Lower lobe of right lung (tissue), 2 donors: ENCODE measurements at regions not wholly inside any gene's neighbourhood (a gene's known extent, or its start where the extent isn't known, plus 50 kb on each side); places are given as distances from the start of the nearest gene placed in this dataset.

Experiments used
- ATAC-seq, 2 donors: fragments of 200-7000 bp; cut with Tn5 transposase; one replicate each; pipeline ENCODE4 v1.9.1; 2020 to 2022; ENCODE audit warnings: mild to moderate bottlenecking in 2 of 2, moderate library complexity in 2 of 2
- DNase-seq: peaks from one replicate; pipeline ENCODE4 v3.0.0-alpha.2; 2020
- H3K27ac ChIP-seq: fragments of 200-600 bp; one replicate; pipeline ENCODE4 v1.8.0; 2022
- H3K27me3 ChIP-seq: fragments of 200-600 bp; one replicate; pipeline ENCODE4 v1.8.0; 2022; ENCODE audit warnings: low read depth
- H3K36me3 ChIP-seq: fragments of 200-600 bp; one replicate; pipeline ENCODE4 v1.8.0; 2022; ENCODE audit warnings: mild to moderate bottlenecking
- H3K4me1 ChIP-seq: fragments of 200-600 bp; one replicate; pipeline ENCODE4 v1.8.0; 2022
- H3K4me3 ChIP-seq: fragments of 200-600 bp; one replicate; pipeline ENCODE4 v1.8.0; 2022; ENCODE audit warnings: mild to moderate bottlenecking
- H3K9me3 ChIP-seq: fragments of 200-600 bp; one replicate; pipeline ENCODE4 v1.8.0; 2022
- intact Hi-C: fragments of 100-400 bp; cut with DNase I; formaldehyde crosslinking; loops from one replicate; pipeline ENCODE4 v1.11.0; 2022
- TF ChIP-seq, protein P1 (sequence below): fragments of 200-600 bp; IDR thresholded peaks from one replicate; pipeline ENCODE4 v1.8.0; 2022; ENCODE audit warnings: antibody characterized with exemption, mild to moderate bottlenecking
- donor health status: DM: no; HTN: yes; CAD: no; lungs with severe emphysema.

DNA sequence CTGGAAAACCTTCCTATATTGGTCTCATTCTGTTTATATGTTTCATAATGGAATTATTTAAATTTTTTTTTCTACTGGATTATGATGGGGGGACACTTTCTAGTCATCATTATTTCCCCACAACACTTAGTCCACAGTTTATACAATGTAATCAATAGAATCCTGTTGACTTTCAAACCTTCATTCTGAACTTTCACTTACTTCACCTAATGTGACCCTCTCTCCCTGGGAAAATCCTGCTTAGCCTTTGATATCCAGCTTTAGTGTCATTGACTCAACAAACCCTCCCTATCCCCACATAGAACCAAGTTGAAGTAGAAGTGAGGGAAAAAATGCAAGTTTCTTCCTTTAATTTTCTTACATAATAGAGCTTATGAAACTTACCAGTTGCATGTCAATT lies 666.0 kb downstream of the MECOM start:
- Histone ChIP-seq H3K4me3 (no peak overlapping the region), H3K4me1 (no peaks in the 10 kb centered on the region), H3K27me3 (no peaks in the 10 kb centered on the region), H3K36me3 (no peaks in the 10 kb centered on the region), H3K27ac (no peak overlapping the region), H3K9me3 (no peaks in the 10 kb centered on the region)
- ATAC-seq, result no peak
- no peak for DNase-seq
- intact Hi-C loops, result no loop called here
- TF ChIP-seq, protein P1, sequence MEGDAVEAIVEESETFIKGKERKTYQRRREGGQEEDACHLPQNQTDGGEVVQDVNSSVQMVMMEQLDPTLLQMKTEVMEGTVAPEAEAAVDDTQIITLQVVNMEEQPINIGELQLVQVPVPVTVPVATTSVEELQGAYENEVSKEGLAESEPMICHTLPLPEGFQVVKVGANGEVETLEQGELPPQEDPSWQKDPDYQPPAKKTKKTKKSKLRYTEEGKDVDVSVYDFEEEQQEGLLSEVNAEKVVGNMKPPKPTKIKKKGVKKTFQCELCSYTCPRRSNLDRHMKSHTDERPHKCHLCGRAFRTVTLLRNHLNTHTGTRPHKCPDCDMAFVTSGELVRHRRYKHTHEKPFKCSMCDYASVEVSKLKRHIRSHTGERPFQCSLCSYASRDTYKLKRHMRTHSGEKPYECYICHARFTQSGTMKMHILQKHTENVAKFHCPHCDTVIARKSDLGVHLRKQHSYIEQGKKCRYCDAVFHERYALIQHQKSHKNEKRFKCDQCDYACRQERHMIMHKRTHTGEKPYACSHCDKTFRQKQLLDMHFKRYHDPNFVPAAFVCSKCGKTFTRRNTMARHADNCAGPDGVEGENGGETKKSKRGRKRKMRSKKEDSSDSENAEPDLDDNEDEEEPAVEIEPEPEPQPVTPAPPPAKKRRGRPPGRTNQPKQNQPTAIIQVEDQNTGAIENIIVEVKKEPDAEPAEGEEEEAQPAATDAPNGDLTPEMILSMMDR, result no peak

DNA sequence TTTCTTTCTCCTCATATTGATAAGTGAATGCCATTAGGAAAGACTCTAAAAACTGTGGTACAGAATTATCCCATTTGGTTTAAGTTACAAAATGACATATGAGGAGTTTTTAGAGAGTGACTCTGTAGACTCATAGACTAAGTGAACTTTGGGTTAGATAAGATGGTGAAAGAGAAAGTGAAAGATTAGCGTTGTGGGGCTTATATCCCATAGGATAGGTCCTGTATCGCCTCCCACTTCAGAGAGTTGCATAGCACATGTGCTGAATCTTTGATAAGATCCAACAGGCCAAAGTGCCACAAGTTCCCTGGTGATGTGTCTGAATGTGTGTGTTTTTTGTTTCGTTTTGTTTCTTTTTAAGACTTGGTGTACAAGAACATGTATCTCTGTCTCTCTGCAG lies 666.9 kb downstream of the MECOM start:
- H3K4me3 ChIP-seq, result no peak overlapping the region
- no peak overlapping the region for H3K27ac ChIP-seq
- H3K36me3 ChIP-seq, result no peaks in the 10 kb centered on the region
- DNase-seq (no peak), ATAC-seq (no peak)
- TF ChIP-seq, protein P1, result no peak
- H3K4me1 ChIP-seq, result no peaks in the 10 kb centered on the region
- no peaks in the 10 kb centered on the region for H3K9me3 ChIP-seq
- intact Hi-C loops, result no loop called here
- no peaks in the 10 kb centered on the region for H3K27me3 ChIP-seq

DNA sequence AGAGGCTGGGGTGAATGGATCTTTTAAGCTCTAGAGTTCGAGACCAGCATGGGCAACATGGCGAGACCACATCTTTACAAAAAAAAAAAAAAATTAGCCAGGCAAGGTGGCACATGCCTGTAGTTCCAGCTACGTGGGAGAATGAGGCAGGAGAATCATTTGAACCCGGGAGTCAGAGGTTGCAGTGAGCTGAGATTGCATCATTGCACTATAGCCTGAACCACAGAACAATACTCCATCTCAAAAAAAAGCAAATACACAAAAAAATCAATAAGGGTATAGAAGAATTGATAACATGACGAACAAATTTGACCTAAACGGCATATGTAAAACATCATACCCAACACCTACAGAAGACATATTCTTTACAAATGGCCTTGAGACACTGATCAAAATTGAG lies 668.4 kb downstream of the MECOM start:
- Histone ChIP-seq H3K9me3 (no peaks in the 10 kb centered on the region), H3K4me1 (no peaks in the 10 kb centered on the region), H3K27ac (no peak overlapping the region), H3K36me3 (no peaks in the 10 kb centered on the region), H3K4me3 (no peak overlapping the region), H3K27me3 (no peaks in the 10 kb centered on the region)
- TF ChIP-seq, protein P1, result no peak
- intact Hi-C loops, result no loop called here
- ATAC-seq, result no peak
- DNase-seq, result no peak

DNA sequence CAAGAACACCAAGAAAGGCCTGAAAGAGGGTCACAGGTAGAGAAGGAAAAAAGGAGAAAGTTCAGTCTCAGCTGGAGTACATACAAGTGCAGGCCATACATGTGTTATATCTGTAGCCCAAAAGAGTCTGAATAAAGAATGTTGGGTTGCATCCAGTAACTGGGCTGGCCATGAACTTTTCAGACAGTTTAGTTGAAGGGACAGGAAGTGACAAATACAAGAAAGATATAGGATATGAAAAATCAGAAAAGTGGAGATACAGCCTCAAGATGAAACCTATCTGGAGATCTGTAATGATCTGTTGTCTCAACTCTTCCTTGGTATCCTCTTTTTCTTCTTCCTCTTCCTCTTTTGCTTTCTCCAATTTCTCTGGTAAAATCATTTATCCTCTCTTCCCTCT lies 671.7 kb downstream of the MECOM start:
- H3K27me3 ChIP-seq, result no peaks in the 10 kb centered on the region
- no peaks in the 10 kb centered on the region for H3K36me3 ChIP-seq
- intact Hi-C loops, result no loop called here
- no peak for ATAC-seq
- no peak overlapping the region for H3K27ac ChIP-seq
- no peak for DNase-seq
- no peak overlapping the region for H3K4me3 ChIP-seq
- TF ChIP-seq, protein P1, result no peak
- H3K4me1 ChIP-seq, result no peaks in the 10 kb centered on the region
- no peaks in the 10 kb centered on the region for H3K9me3 ChIP-seq

DNA sequence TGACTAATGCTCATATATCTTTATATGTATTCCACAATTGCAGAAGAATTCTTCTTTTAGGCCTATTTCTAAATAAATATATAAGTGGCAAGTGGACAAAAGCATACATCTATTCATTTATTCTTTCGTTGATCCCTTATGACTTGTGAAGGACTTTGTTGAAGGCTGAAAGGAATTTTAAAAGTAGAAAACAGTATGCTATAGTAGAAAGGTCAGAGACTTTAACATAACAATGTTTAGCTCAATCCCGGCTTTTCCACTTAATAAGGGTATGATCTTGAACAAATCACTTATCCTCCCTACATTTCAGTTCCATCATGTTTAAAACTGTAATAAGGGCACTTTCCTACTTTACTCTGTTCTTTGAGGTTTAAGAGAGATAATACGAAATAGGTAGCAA lies 672.9 kb downstream of the MECOM start:
- no peak overlapping the region for H3K27ac ChIP-seq
- TF ChIP-seq, protein P1, result no peak
- DNase-seq (no peak), ATAC-seq (no peak)
- no peaks in the 10 kb centered on the region for H3K36me3 ChIP-seq
- no peaks in the 10 kb centered on the region for H3K4me1 ChIP-seq
- no peaks in the 10 kb centered on the region for H3K9me3 ChIP-seq
- H3K4me3 ChIP-seq, result no peak overlapping the region
- intact Hi-C loops, result no loop called here
- H3K27me3 ChIP-seq, result no peaks in the 10 kb centered on the region

DNA sequence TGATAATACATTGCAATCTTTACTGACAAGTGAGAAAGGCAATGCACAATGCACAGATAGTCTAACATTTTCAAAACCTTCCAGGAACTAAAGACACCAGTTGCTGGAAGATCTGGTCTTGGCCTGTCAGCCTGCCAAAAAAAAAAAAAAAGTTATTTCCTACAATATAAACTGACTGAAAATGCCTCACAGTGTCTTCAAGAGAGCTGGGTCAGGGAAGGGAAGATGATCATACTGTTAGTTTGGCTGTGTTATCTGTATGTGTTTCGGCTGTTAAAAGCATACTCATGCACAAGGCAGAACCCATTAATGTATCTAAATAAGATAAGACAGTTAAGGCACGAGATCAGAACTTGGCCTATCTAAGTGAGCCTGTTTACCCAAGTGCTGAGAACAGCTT lies 673.4 kb downstream of the MECOM start:
- Histone ChIP-seq H3K27me3 (no peaks in the 10 kb centered on the region), H3K4me1 (no peaks in the 10 kb centered on the region), H3K9me3 (no peaks in the 10 kb centered on the region), H3K36me3 (no peaks in the 10 kb centered on the region), H3K27ac (no peak overlapping the region), H3K4me3 (no peak overlapping the region)
- TF ChIP-seq, protein P1, result no peak
- ATAC-seq, result no peak
- intact Hi-C loops, result no loop called here
- no peak for DNase-seq
